IPS DF 19.7 (cell line): ENCODE measurements at regions not wholly inside any gene's neighbourhood (a gene's known extent, or its start where the extent isn't known, plus 50 kb on each side); places are given as distances from the start of the nearest gene placed in this dataset.

Experiments
- DNase-seq: peaks from one replicate; pipeline ENCODE4 v3.0.0-alpha.2; 2013; ENCODE audit warnings: low read depth, low spot score

DNA sequence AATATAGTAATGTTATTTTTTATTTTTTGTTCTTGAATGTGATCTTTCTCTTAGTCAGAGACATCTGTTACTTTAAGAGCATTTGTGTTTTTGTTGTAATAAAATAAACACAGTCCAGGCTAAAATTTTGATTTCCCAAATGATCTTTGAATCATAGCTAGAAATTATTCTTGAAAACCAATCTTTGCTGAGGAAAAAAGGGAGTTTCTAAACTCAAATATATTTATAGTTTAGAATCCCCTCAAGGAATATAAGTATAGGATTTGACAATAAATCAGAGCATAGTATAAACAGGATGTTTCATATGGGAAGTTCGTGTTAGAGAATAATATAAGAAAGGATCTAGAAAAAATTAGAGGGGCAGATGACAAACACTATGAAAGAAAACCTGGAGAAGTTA is 118.8 kb upstream of the ADAMTS19 start:
- DNase-seq, result no peak

DNA sequence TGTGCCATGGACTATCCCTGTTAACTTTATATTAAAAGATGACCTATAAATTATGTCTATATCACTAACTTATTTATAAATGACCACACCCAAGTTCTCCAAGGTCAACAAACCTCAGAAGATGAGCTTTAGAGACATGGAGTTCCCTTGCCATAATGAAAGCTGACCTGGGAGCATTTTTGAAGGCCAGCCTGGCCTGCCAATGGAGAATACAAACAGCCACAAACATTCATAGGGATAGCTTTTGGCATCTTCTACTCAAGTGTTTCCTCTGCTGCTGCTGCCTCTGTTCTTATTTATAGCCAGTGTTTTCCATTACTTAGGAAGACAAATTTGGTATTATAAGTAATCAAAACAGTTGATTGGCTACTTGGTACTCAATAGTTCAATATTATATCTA is 117.3 kb upstream of the ADAMTS19 start:
- DNase-seq, result no peak

DNA sequence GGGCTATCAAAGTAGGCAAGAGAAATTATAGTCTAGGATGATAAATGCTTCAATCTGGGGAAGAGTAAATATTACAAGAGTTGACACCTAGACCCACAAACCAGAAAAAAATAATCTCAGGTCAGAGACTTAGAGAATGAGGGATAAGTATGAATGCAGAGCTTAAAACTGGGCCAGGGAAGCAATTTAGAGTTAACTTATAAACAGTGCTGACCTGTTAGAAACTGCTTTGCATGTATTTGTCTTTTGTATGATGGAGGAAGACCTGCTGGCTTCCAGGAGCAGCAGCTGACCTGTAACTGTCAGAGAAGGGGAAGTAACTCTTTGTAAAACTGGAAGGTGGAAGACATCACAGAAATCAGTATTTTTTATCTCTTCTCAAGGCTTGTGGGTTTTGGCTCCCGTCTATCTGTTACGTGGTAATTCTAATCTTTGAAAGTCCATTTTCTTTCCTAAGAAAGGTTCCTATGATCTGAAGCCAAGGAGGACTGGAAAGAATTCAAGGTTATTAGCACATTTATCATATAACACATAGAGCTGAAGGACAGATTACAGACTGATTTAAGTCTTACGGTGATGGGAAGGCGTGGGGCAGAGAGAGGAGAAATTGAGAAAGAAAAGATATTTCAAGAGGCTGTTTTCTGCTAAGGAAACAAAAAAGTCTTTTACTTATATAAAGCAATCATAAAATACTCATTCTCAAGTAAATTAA is 114.7 kb upstream of the ADAMTS19 start:
- DNase-seq, result no peak

DNA sequence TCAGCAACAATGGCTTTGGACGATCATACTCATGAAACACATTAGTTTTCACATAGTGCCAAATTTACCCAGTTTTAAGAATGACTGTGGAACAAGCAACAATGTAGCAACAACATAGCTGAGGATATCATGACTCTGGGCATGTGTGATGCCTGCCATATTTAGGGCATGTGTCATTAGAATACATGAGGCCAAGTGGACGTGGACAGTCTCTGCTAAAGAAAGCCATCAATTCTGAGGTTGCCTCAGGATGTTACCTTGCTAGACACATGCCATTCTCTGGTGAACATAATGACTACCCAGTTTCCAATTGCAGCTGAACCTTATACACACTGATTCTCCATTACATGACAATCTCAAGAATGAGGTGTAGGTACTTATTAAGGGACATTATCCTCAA is 103.3 kb upstream of the ADAMTS19 start:
- no peak for DNase-seq

DNA sequence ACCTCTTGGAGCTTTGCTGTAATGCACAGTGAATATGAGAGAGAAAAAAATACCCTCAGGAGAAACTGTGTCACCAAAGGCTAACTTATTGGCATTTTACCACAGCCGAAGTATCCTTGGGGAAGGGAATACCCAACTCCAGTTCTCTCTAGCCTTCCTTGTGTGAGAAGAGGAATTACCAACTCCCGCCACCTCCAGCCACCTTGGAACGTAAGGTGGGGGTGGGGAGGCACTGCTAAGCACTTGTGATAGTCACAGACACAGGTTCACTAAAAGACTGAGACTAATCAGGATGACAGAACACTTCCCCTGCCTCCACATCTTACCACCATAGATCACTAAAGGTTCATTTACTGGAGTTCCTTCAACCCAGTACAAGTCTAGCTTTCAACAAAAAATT is 102.0 kb upstream of the ADAMTS19 start:
- DNase-seq, result no peak

DNA sequence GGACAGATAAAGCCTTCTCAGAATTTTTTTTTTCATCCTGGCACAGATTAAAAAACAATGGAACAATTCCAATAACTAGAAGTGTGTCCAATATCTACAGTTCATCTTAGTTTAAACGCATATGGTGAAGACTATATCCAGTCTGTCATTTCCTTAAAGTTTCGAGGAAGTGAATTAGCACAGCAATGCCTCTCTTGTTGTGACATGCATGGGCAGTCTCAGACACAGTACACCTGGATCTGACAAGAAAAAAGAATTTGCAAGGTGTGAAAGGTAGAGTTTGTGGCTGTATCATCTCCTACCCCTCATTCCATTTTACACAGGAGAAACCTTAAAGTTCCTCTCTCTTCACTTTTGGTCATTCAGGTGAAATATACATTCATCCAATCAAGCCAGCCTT is 100.6 kb upstream of the ADAMTS19 start:
- DNase-seq, result no peak

DNA sequence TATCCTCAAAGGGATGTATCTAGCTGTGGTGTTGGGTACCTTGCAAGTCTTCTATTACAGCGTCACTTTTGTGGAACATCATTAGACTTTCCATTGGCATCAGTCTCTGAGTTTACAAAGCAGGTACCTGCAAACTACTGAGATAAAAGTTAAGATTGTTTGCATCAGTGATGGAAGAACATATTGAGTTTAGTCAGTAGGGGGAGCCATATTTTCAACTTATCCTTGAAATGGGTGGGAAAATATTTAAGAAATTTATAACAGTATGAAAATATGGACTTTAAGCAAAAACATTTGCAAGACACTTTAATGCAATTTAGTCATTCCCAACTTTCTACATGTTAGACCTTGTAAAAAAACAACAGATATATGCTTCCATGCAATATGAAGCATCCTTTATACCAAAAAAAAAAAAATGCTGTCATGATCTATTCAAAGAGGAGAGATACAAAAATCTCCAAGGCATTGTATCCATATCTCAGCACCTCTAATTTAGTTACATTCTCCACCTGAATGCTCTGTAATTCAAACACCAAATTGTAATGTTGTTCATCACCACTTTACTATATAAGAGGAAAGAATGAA is 98.6 kb upstream of the ADAMTS19 start:
- no peak for DNase-seq

DNA sequence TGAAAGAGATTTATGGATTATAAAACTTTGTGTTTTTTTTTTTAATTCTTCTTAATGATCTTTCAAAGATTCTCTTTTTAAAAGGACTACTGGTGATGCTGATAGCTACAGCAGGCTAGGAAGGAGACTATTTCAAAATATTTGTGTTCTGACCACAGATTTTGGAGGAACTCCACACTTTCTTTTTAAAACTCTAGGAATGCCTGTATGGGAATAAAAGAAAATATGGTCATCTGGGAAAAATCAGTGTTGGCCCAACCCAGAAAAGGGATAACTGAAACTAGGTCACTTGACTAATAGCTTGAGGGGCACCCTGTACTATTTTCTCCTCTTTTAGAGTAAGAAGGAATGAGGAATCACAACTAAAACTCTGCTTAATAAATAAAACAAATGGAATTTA is 97.6 kb upstream of the ADAMTS19 start:
- DNase-seq, result no peak

DNA sequence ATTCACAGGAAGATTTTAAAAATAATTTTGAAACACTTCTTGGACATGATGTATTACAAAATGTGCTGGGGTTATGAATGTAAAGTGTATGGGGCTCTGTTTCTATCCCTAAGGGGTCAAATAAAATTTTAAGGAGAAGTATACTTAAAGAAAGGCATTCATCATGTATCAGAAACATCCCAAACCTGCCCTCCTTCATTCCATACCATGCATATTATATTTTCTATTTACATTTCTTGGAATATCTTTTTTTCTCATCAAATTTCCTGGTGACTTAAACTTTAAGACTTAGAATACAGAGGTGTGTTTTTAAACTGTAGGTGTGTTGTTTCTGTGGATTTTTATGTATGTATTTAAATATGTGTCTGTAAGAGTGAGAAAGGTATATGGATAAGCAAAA is 96.1 kb upstream of the ADAMTS19 start:
- no peak for DNase-seq

DNA sequence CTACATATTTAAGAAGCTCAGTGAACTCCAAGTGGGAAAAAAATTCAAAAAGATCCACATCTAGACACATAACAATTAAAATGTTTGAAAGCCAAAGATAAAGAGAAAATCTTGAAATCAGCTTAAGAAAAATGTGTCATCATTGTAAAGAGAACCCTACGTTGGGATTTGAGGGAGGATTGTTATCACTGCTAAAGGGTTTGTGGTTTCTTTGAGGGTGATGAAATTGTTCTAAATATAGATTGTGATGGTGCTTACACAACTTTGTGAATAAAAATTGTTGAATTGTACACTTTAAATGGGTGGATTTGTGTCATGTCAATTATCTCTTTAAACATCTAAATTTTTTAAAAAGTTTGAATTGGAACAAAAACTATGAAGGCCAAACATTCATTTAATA is 92.2 kb upstream of the ADAMTS19 start:
- no peak for DNase-seq

DNA sequence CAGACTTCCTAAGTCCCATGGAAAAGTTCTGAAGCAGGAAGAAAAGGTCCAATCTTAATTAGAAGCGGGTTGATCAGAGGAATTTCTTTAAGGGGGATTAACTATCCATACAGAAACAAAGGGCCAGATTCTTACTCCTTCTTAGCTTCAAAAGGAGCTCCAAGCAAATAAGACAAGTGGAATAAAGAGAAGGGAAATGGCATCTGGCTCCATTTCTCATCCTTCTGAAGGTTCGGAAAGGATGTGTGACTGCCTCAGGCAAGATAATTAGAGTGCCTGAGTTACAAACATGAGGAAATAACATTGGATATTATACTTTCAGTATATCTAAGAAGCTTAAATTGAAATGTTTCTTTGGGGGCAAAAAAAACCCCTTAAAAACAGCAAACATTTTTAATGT is 88.1 kb upstream of the ADAMTS19 start:
- no peak for DNase-seq

DNA sequence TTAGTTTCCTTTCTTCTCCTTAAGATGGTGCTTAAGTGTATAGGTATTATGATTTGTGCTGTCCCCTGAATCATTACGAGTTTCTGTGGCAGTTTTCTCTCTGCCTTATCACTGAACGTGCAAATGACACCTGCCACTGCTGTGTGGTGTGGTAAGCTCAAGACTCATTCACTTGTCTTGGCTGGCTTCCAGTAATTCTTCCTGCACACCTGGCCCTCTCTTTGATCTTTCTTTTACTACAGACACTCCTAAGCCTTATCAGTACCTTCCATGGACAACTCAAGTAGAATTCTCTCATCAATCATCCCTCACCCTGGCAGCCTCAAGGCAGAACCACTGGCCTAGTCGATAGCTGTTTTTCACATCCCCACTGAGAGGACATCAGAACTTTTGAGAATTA is 82.6 kb upstream of the ADAMTS19 start:
- DNase-seq, result no peak

DNA sequence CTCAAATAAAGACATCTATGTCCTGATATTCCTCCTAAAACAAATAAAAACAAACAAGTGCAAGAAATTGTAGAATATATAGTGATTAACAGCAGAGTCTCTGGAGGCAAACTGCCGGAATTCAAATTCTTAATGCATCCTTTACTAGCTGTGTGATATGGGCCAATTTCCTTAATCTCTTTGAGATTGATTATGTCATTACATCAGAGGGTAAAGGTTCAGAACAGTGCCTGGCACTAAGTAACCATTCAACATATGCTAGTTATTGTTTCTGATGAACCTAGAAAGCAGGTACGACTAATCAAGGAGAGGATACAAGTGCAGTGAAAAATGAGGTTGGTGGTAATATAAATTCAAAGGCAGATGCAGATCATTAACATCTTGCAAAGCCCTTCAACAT is 81.1 kb upstream of the ADAMTS19 start:
- DNase-seq, result no peak

DNA sequence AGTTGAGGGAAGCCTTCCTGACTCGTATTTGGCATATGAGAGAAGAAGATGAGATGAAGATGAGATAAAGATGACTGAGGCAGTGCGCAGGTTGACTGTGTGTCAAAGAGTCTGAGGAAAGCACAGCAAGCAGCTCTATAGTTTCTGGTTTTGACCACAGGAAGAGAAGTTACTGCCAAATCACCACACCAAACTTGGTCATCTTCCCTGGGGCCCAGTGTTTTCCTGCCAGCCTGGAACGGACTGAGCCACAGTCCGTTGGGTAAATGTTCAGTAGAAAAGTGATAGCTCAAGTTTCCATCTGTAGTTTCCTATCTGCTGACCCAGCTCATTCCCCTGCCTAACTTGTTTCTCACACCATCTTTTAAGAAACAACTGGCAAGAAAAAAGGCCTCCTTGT is 80.7 kb upstream of the ADAMTS19 start:
- DNase-seq, result no peak

DNA sequence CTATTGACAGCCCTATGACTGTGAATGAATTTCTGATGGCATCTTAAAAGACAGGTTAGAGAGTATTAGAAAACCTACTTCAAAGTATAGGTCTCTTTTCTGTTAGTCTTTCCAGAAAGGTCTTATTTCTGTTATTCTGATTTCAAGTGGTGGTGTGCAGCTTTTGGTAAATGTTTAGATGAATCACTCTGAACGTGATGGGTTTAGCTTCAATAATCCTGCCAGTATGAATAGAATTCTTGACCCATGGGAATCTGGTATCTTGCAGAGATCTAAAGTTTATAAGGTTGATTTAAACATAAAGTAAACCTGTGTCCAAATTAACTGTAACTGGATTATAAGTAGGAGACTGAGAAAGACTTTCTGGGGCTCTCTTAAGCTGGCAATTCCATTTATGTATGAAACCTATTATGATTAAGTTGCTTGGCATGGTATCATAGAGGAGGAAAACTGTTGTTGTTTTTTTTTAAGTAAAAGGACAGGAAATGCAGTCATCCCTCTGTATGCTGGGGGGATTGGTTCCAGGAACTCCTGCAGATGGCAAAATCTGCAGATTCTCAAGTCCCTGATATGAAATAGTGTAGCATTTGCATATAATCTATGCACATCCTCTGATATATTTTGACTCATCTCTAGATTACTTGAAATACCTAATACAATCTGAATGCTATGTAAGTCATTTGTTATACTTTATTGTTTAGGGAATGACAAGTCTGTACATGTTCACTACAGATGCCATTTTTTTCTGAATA is 77.0 kb upstream of the ADAMTS19 start:
- DNase-seq, result no peak

DNA sequence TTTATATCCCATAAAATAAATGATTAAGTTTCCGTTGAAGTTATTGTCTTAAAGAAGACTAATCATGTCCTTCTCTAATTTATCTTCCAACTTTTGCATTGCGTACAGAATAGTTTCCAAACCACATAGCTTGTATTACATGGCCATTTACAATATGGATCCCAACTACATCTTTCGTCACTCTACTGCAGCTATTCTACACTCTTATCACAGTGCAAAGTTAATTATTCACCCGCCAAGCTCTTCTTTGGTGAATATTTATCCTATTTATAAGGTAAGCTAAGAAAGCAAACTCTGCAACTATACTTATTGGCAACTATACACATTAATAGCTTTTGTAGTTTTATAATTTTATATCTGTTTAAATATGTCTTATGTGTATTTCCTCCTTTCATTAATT is 75.9 kb upstream of the ADAMTS19 start:
- no peak for DNase-seq

DNA sequence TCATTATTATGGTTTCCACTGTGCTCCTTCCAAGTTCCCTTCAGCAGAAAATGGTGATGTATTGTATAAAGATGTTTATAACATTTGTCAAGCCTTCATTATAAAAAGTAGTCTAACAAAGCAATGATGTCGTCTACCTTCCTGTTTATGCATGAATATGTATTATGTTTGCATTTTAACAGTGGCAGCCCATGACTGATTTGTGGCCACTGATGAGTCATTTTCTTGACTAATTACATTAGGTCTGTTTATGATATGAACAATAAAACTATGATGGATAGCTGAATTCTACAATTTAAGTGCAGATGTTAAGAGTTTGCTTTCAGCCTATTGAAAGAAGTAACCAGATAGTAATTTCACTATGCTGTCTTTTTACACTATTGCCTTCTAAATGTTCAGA is 75.4 kb upstream of the ADAMTS19 start:
- no peak for DNase-seq

DNA sequence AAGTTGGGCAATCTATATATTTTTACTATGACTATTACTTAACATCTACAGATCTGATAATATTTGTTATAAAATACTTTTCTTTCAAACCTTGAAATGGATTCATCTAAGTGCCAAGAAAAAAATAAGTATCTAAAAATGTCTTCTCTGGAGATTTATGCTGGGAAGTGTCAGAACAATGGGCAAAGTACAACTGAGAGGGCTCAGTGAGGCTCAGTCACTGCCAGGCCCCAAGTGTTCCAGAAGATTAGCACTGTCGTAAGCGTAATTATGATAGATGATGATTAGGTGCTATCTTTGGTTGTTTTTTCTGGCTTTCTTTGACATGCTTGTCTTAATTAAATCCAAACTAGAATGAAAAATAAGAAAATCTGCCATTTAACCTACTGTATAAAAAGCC is 72.2 kb upstream of the ADAMTS19 start:
- DNase-seq, result no peak

DNA sequence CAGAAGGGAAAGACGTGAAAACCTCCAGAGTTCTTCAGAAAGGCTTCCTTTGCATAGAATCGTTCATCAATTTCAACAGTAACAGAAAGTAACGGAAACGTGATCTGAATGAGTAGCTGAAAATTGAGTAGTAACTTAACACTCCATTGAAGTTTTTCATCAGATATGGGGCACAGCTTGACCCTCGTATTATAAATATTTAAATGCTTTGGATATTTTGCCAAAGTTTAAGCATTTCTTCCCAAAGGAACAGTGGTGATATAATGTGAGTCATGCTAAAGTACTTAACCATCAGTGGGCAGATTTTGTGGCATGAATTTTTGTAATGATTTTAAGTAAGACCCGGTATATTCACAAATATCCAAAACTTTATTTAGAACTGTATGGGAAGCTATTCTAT is 67.4 kb upstream of the ADAMTS19 start:
- DNase-seq, result no peak

DNA sequence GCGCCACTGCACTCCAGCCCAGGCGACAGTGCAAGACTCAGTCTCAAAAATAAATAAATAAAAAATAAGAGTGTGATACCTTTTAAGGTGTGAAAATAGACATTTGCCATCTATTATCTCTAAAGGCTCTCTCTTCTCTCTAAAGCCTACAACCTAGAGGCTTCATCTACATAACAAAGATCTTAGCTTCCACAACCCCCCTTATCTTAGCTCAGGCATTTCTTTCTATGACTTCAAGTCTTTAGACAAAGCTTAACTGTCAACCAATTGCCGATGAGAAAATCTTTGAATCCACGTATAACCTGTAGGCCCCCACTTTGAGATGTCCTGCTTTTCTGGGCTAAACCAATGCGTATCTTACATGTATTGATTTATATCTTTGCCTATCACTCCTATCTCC is 64.9 kb upstream of the ADAMTS19 start:
- DNase-seq, result peak; percentile 28

DNA sequence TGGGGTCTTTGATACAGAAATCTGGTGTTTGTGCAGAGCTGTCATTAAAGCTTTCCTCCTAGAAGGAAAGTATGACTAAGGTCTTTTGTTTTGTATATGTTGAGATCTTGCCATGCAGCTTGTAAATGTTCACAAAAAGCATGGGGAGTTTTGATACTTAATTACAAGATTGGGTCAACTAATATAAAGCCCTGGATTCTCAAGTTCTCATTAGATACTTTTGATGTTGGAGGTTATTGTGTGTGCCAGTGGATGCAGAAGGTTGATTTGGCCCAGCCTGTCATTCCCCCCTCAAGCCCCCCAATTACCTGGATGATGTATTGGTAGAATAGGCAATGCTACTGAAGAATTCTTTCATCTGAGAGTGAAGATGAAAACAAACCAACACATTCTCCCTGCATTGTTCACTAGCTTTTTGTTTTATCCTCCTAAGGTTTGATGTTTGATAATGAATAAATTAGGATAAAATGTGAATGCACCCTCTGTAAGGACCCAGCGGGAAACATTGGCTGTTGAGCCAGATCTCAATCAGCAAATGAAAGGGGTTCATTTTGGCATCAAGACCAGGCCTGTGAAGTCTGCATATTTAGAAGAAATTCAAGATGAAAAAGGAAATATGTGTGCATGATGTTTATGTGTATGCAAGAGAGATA is 61.9 kb upstream of the ADAMTS19 start:
- DNase-seq, result peak; percentile 23

DNA sequence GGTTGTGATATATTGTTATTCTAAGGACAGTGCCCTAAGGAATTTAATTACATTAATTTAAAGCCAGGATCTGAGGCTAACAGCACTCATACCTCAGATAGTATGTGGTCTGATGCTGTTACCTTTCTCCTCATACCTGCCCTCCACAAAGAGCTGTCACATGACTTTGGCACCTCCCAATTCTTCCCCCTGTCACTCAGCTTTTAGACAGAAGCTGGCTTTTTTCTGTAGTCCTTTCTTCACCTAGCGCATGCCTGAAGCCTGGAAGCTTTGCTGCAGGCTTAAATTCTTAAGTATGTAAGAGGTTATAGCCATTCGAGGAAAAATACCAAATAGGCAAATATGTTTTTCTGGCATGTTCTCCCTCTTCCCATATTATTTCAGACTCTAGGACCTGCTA is 61.0 kb upstream of the ADAMTS19 start:
- peak; percentile 56 for DNase-seq
